ENCODE measurements at regions not wholly inside any gene's neighbourhood (a gene's known extent, or its start where the extent isn't known, plus 50 kb on each side); places are given as distances from the start of the nearest gene placed in this dataset.

DNA sequence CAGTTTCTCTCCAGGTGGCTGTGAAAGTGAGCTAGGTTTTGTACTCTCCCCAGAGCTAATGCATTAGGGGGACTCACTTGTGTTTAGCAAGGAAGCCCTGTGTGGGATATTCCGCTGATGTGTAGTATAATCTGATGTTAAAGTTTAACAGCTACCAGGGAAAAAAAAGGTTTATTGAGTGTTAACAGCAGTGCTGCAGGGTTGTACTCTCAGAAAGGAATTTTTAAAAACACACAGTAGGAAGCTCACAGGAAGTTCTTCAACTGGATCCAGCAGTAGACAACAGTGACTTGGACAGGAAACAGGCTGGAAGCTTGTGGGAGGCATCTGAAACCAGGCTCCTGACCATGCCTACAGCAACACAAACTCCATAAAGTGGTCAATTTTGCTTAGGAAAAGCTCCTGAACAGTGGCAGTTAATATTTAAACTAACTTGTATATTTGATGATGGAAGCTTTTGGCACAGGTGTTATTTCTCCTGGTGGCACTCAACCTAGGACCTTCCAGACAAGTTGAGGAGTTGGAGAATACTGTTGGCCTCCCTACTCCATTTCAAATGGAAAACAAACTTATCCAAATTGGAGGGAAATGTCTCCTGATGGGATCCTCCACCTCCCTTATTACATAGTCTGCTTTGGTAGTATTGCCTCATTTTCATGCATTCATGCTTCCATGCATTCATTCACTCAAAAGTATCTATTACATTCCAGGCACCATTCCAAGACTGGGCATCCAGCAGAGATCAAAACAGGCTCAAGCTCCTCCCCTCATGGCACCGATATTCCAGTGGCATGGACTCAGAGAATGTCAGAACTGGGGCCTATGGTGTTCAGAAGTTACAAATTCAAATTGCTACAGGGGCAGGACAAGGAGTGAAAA is 54.7 kb downstream of the FOXD1 start:
- H3K79me2 ChIP-seq (ENCODE audit: insufficient read depth), result no peaks in the 10 kb centered on the region; the same call in 1 of the 2 replicates
- H3F3A ChIP-seq (replicated peaks; ENCODE audit: insufficient read depth), result peaks cover 13% of the 10 kb centered on the region
- ChIA-PET POLR2A (no interaction called here), CTCF (interaction anchor here (0.9 to 1.5 kb wide), 2 partner anchors 57 to 61 kb away, joined by 4 read pairs; no protein-coding TSS in a partner anchor)
- no peaks in the 10 kb centered on the region for H3K9me2 ChIP-seq
- no peak overlapping the region for H2AFZ ChIP-seq (ENCODE audit: low read depth)
- no peaks in the 10 kb centered on the region for H3K9me3 ChIP-seq
- no peak overlapping the region for H3K4me3 ChIP-seq (ENCODE audit: low read depth in 2 of 2, low read length in 1 of 2)
- no peaks in the 10 kb centered on the region for H4K20me1 ChIP-seq (ENCODE audit: insufficient read depth)
- TF ChIP-seq, protein P1, sequence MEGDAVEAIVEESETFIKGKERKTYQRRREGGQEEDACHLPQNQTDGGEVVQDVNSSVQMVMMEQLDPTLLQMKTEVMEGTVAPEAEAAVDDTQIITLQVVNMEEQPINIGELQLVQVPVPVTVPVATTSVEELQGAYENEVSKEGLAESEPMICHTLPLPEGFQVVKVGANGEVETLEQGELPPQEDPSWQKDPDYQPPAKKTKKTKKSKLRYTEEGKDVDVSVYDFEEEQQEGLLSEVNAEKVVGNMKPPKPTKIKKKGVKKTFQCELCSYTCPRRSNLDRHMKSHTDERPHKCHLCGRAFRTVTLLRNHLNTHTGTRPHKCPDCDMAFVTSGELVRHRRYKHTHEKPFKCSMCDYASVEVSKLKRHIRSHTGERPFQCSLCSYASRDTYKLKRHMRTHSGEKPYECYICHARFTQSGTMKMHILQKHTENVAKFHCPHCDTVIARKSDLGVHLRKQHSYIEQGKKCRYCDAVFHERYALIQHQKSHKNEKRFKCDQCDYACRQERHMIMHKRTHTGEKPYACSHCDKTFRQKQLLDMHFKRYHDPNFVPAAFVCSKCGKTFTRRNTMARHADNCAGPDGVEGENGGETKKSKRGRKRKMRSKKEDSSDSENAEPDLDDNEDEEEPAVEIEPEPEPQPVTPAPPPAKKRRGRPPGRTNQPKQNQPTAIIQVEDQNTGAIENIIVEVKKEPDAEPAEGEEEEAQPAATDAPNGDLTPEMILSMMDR (IDR thresholded peaks at IDR 0.05), result no peak
- TF ChIP-seq, protein P2, sequence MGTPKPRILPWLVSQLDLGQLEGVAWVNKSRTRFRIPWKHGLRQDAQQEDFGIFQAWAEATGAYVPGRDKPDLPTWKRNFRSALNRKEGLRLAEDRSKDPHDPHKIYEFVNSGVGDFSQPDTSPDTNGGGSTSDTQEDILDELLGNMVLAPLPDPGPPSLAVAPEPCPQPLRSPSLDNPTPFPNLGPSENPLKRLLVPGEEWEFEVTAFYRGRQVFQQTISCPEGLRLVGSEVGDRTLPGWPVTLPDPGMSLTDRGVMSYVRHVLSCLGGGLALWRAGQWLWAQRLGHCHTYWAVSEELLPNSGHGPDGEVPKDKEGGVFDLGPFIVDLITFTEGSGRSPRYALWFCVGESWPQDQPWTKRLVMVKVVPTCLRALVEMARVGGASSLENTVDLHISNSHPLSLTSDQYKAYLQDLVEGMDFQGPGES (IDR thresholded peaks at IDR 0.05; ENCODE audit: low read depth, low read length), result no peak
- TF ChIP-seq JUND (IDR thresholded peaks at IDR 0.05) (0 out of 2 replicates have a peak, but pooled peaks have one; percentile 4), CHD2 (IDR thresholded peaks at IDR 0.05; ENCODE audit: low read length, partially characterized antibody) (no peak), NRF1 (IDR thresholded peaks at IDR 0.05; ENCODE audit: low read depth, low read length) (no peak)
- H3K36me3 ChIP-seq (replicated peaks in 1 of 2; ENCODE audit: control insufficient read depth in 1 of 2, insufficient read depth in 2 of 2, low read length in 1 of 2), result no peaks in the 10 kb centered on the region
- H3K4me1 ChIP-seq (ENCODE audit: control insufficient read depth in 1 of 2, insufficient read depth in 2 of 2, low read depth in 1 of 2, low read length in 1 of 2), result peaks cover 0 to 16% of the 10 kb centered on the region in 2 experiments; a peak in 3 of 4 replicates
- H3K9ac ChIP-seq, result no peak overlapping the region
- 46% methylated on average over 2 of the region's 2 CpGs for WGBS (ENCODE audit: low lambda C conversion rate)
- no peak for DNase-seq
- H3K27me3 ChIP-seq (ENCODE audit: insufficient read depth), result no peaks in the 10 kb centered on the region
- no peak overlapping the region for H3K27ac ChIP-seq (ENCODE audit: low read depth in 2 of 2, low read length in 1 of 2)
- no peak overlapping the region for H3K4me2 ChIP-seq

DNA sequence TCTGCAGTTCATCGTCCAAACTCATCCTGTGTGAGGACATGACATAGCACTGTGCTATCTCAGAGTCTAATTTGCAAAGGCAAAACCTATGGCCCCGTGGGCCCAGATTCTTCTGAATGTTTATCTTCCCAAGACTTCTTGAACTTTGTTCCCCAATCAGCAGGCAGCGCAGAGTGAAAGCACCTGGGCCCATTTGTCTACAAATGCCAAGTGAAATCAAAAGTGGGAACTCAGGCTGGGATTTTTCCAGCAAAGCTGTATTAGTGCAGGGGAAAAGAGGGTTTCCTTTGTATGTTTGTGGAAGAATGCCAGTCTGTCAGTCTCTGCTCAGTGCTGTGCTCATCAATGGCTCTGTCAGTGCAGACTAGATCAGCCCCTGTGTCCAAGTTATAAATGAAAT is 55.8 kb downstream of the FOXD1 start:
- no peaks in the 10 kb centered on the region for H4K20me1 ChIP-seq (ENCODE audit: insufficient read depth)
- H3K79me2 ChIP-seq (ENCODE audit: insufficient read depth), result no peaks in the 10 kb centered on the region; the same call in 1 of the 2 replicates
- no peak for DNase-seq
- no peaks in the 10 kb centered on the region for H3K9me3 ChIP-seq
- TF ChIP-seq, protein P3, sequence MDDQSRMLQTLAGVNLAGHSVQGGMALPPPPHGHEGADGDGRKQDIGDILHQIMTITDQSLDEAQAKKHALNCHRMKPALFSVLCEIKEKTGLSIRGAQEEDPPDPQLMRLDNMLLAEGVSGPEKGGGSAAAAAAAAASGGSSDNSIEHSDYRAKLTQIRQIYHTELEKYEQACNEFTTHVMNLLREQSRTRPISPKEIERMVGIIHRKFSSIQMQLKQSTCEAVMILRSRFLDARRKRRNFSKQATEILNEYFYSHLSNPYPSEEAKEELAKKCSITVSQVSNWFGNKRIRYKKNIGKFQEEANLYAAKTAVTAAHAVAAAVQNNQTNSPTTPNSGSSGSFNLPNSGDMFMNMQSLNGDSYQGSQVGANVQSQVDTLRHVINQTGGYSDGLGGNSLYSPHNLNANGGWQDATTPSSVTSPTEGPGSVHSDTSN (IDR thresholded peaks at IDR 0.05), result peak; percentile 4; the same call in 1 of the 2 replicates
- TF ChIP-seq TCF12 (IDR thresholded peaks at IDR 0.05) (0 out of 2 replicates have a peak, but pooled peaks have one; percentile 4), EZH2phosphoT487 (IDR thresholded peaks at IDR 0.05; ENCODE audit: borderline replicate concordance, low read depth) (no peak), RCOR1 (IDR thresholded peaks at IDR 0.05; ENCODE audit: low read length) (no peak)
- peak overlapping the region; percentile 6; the same call in 1 of the 2 replicates for H2AFZ ChIP-seq (ENCODE audit: low read depth)
- H3K27me3 ChIP-seq (ENCODE audit: insufficient read depth), result no peaks in the 10 kb centered on the region
- peak overlapping the region; percentile 32 for H3K4me2 ChIP-seq
- ChIA-PET CTCF (interaction anchor here (1.5 kb wide), 1 partner anchor 62 kb away, joined by 4 read pairs; no protein-coding TSS in a partner anchor), POLR2A (no interaction called here)
- no peaks in the 10 kb centered on the region for H3K36me3 ChIP-seq (replicated peaks in 1 of 2; ENCODE audit: control insufficient read depth in 1 of 2, insufficient read depth in 2 of 2, low read length in 1 of 2)
- peaks cover 24% of the 10 kb centered on the region for H3F3A ChIP-seq (replicated peaks; ENCODE audit: insufficient read depth)
- WGBS (ENCODE audit: low lambda C conversion rate), result 34% methylated on average over 3 of the region's 3 CpGs
- H3K27ac ChIP-seq (ENCODE audit: low read depth in 2 of 2, low read length in 1 of 2), result peak overlapping the region; percentile 39 to 81
- peaks cover 0 to 27% of the 10 kb centered on the region in 2 experiments; a peak in 3 of 4 replicates for H3K4me1 ChIP-seq (ENCODE audit: control insufficient read depth in 1 of 2, insufficient read depth in 2 of 2, low read depth in 1 of 2, low read length in 1 of 2)
- H3K4me3 ChIP-seq (ENCODE audit: low read depth in 2 of 2, low read length in 1 of 2), result no peak overlapping the region
- no peak overlapping the region for H3K9ac ChIP-seq
- no peaks in the 10 kb centered on the region for H3K9me2 ChIP-seq
